B cell (primary cell): ENCODE measurements at regions not wholly inside any gene's neighbourhood (a gene's known extent, or its start where the extent isn't known, plus 50 kb on each side); places are given as distances from the start of the nearest gene placed in this dataset.

Experiments
- ATAC-seq: fragments of 200-7000 bp; cut with Tn5 transposase; one replicate; pipeline ENCODE4 v1.10.0; 2021; ENCODE audit warnings: low read depth, mild to moderate bottlenecking, moderate number of reproducible peaks, moderate library complexity
- CTCF ChIA-PET: fragments of 350-600 bp; sonication (Branson Sonifier 250); formaldehyde crosslinking; loops from one replicate; lab custom pipeline; 2021; ENCODE audit warnings: antibody characterized with exemption, inconsistent platforms; lab: Charles Lee
- POLR2A ChIA-PET: fragments of 350-600 bp; sonication (Branson Sonifier 250); formaldehyde crosslinking; loops from one replicate; lab custom pipeline; 2021; ENCODE audit warnings: antibody characterized with exemption; lab: Charles Lee
- DNase-seq: peaks from one replicate; pipeline ENCODE4 v3.0.0; 2013
- H2AFZ ChIP-seq: 2 replicates; pipeline ENCODE4 v1.6.1; 2012; ENCODE audit warnings: mild to moderate bottlenecking, low read depth, low read length; ENCODE audit not compliant: insufficient read depth, poor library complexity, severe bottlenecking
- H3K27ac ChIP-seq, 2 donors: 1 replicate in 1 of 2; 2 replicates in 1 of 2; pipeline ENCODE4 v1.5.1; 2012 to 2013; ENCODE audit warnings: low read length in 2 of 2, mild to moderate bottlenecking in 2 of 2, moderate library complexity in 1 of 2
- H3K27me3 ChIP-seq, 4 experiments: fragments of 200-600 bp in 1 of 4; sonication (generic) in 1 of 4; replicated peaks in 1 of 4; 1 replicate in 2 of 4; 2 replicates in 2 of 4; pipeline versions ENCODE4 v1.6.1 to v1.7.0; 2013 to 2016; ENCODE audit warnings: low read length in 3 of 4, mild to moderate bottlenecking in 2 of 4, mixed read lengths in 1 of 4, moderate library complexity in 1 of 4; ENCODE audit not compliant: insufficient read depth in 4 of 4, control insufficient read depth in 3 of 4; ENCODE audit errors: control extremely low read depth in 1 of 4
- H3K36me3 ChIP-seq, 2 experiments: replicated peaks in 1 of 2; 1 replicate in 1 of 2; 2 replicates in 1 of 2; pipeline versions ENCODE4 v1.6.1 to v1.7.1; 2013; ENCODE audit warnings: low read length in 1 of 2; ENCODE audit not compliant: insufficient read depth in 2 of 2, control insufficient read depth in 1 of 2; ENCODE audit errors: control extremely low read depth in 1 of 2, extremely low read depth in 1 of 2
- H3K4me1 ChIP-seq, 2 donors: fragments of 200-600 bp in 1 of 2; sonication (generic) in 1 of 2; 1 replicate in 1 of 2; 2 replicates in 1 of 2; pipeline versions ENCODE4 v1.5.1 to v1.6.1; 2013 to 2017; ENCODE audit warnings: low read length in 2 of 2; ENCODE audit not compliant: control insufficient read depth in 2 of 2, insufficient read depth in 2 of 2
- H3K4me2 ChIP-seq: replicated peaks from 2 replicates; pipeline ENCODE3; 2012; ENCODE audit warnings: mild to moderate bottlenecking, low read depth, low read length; ENCODE audit not compliant: poor library complexity, severe bottlenecking
- H3K4me3 ChIP-seq, 5 experiments: fragments of 200-600 bp in 1 of 5; sonication (generic) in 1 of 5; 1 replicate in 3 of 5; 2 replicates in 2 of 5; pipeline versions ENCODE4 v1.5.1 to v1.7.0; 2011 to 2016; ENCODE audit warnings: low read length in 4 of 5, mild to moderate bottlenecking in 4 of 5, low read depth in 2 of 5, control low read depth in 1 of 5, moderate library complexity in 1 of 5; ENCODE audit not compliant: insufficient read depth in 1 of 5; ENCODE audit errors: control extremely low read depth in 1 of 5, extremely low read depth in 1 of 5
- H3K79me2 ChIP-seq: fragments of 200-600 bp; sonication (generic); one replicate; pipeline ENCODE4 v1.6.0; 2016; ENCODE audit warnings: low read length; ENCODE audit not compliant: control insufficient read depth, insufficient read depth
- H3K9ac ChIP-seq: fragments of 200-600 bp; sonication (generic); 2 replicates; pipeline ENCODE4 v1.6.1; 2017; ENCODE audit warnings: mild to moderate bottlenecking, low read length, moderate library complexity
- H3K9me3 ChIP-seq, 3 donors: one replicate each; pipeline versions ENCODE4 v1.6.1 to v1.7.1; 2013; ENCODE audit warnings: low read length in 2 of 3; ENCODE audit not compliant: control insufficient read depth in 2 of 3, insufficient read depth in 1 of 3; ENCODE audit errors: control extremely low read depth in 1 of 3
- H4K20me1 ChIP-seq: 2 replicates; pipeline ENCODE4 v1.6.0; 2012; ENCODE audit warnings: mild to moderate bottlenecking, low read length; ENCODE audit not compliant: insufficient read depth, control insufficient read depth, poor library complexity, severe bottlenecking
- H3K27ac Mint-ChIP-seq: one replicate; pipeline ENCODE4 v1.8.0; 2021; ENCODE audit warnings: mixed read lengths
- H3K27me3 Mint-ChIP-seq: one replicate; pipeline ENCODE4 v1.8.0; 2021; ENCODE audit warnings: mixed read lengths
- H3K4me1 Mint-ChIP-seq: one replicate; pipeline ENCODE4 v1.8.0; 2021; ENCODE audit warnings: mixed read lengths
- H3K4me3 Mint-ChIP-seq: one replicate; pipeline ENCODE4 v1.8.0; 2021; ENCODE audit warnings: mixed read lengths
- H3K9me3 Mint-ChIP-seq: one replicate; pipeline ENCODE4 v1.8.0; 2022; ENCODE audit warnings: mixed read lengths; ENCODE audit not compliant: insufficient read depth
- EZH2 ChIP-seq: IDR thresholded peaks from 2 replicates; pipeline ENCODE4 v1.6.1; 2012; ENCODE audit warnings: borderline replicate concordance, low read depth, mild to moderate bottlenecking, moderate library complexity, low read length; ENCODE audit not compliant: insufficient read depth, poor library complexity, severe bottlenecking
- WGBS: methylation state at CpG from one replicate; pipeline ENCODE4 v1.1.5; 2013; ENCODE audit warnings: missing lambda C conversion rate; ENCODE audit not compliant: insufficient coverage; 5-methylcytosine and 5-hydroxymethylcytosine counted together
- intact Hi-C: fragments of 100-400 bp; cut with micrococcal nuclease; formaldehyde crosslinking; loops from one replicate; pipeline ENCODE4 v1.10.0; 2022
- TF ChIP-seq, protein P1 (sequence below): fragments of 200-600 bp; IDR thresholded peaks from one replicate; pipeline ENCODE4 v1.8.0; 2022; ENCODE audit warnings: antibody characterized with exemption, mild to moderate bottlenecking

GRCh38 chr13:92994056-92994455, 232.6 kb upstream of the GPC6 start:
- Mint-ChIP-seq H3K4me3 (no peak overlapping the region), H3K4me1 (no peaks in the 10 kb centered on the region), H3K9me3 (peaks cover 7% of the 10 kb centered on the region), H3K27me3 (no peaks in the 10 kb centered on the region), H3K27ac (no peak overlapping the region)
- ChIA-PET POLR2A (no interaction called here), CTCF (no interaction called here)
- no peak for TF ChIP-seq EZH2
- TF ChIP-seq, protein P1, sequence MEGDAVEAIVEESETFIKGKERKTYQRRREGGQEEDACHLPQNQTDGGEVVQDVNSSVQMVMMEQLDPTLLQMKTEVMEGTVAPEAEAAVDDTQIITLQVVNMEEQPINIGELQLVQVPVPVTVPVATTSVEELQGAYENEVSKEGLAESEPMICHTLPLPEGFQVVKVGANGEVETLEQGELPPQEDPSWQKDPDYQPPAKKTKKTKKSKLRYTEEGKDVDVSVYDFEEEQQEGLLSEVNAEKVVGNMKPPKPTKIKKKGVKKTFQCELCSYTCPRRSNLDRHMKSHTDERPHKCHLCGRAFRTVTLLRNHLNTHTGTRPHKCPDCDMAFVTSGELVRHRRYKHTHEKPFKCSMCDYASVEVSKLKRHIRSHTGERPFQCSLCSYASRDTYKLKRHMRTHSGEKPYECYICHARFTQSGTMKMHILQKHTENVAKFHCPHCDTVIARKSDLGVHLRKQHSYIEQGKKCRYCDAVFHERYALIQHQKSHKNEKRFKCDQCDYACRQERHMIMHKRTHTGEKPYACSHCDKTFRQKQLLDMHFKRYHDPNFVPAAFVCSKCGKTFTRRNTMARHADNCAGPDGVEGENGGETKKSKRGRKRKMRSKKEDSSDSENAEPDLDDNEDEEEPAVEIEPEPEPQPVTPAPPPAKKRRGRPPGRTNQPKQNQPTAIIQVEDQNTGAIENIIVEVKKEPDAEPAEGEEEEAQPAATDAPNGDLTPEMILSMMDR: no peak
- no peak overlapping the region for H3K27ac ChIP-seq
- no peak overlapping the region for H2AFZ ChIP-seq
- intact Hi-C loops: no loop called here
- DNase-seq: no peak
- H3K4me3 ChIP-seq: no peak overlapping the region
- no peak for ATAC-seq
- H3K79me2 ChIP-seq: no peaks in the 10 kb centered on the region
- no peaks in the 10 kb centered on the region for H3K4me1 ChIP-seq
- no peaks in the 10 kb centered on the region for H3K36me3 ChIP-seq
- no peaks in the 10 kb centered on the region for H3K27me3 ChIP-seq
- H4K20me1 ChIP-seq: no peaks in the 10 kb centered on the region
- WGBS: 85% methylated on average over 3 of the region's 3 CpGs
- no peak overlapping the region for H3K4me2 ChIP-seq
- no peak overlapping the region for H3K9ac ChIP-seq
- H3K9me3 ChIP-seq: peaks cover 0 to 4% (median 0%) of the 10 kb centered on the region in 3 donors

DNA sequence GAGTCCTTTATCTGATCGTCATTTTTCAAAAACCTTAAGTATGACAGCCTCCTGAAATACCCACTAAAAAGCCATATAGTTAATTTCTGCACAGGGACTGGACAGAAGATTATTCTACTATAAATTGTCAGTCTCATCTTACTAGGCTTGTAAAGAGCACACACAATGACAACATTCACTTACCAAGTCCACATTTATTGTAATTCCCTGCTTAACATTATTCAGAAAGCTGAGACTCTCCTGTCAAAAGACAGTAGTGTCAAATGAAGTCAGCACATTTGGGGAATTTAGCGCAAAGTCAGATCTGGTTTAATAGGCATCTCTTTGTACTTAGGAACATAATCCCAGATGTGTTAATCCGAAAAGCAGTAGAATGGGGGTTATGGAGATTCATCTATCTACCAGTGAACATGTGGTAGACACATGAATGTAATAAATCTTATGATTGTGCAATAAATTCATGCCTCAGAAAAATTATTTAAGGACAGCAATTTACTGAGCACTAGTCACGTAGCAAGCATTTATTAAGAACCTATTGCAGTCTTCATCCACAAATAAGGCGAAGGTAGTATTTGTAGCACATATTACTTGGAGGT, 224.6 kb upstream of the GPC6 start:
- WGBS: 100% methylated on average over 1 of the region's 5 CpGs
- Histone ChIP-seq H3K79me2 (no peaks in the 10 kb centered on the region), H3K4me1 (no peaks in the 10 kb centered on the region), H3K4me2 (no peak overlapping the region), H3K27ac (no peak overlapping the region), H3K9ac (no peak overlapping the region), H4K20me1 (no peaks in the 10 kb centered on the region), H2AFZ (no peak overlapping the region), H3K27me3 (no peaks in the 10 kb centered on the region), H3K36me3 (no peaks in the 10 kb centered on the region), H3K9me3 (peaks cover 0 to 5% (median 1%) of the 10 kb centered on the region in 3 donors), H3K4me3 (no peak overlapping the region)
- intact Hi-C loops: no loop called here
- no peak for TF ChIP-seq EZH2
- TF ChIP-seq, protein P1: no peak
- Mint-ChIP-seq H3K4me3 (no peak overlapping the region), H3K27me3 (no peaks in the 10 kb centered on the region), H3K9me3 (peaks cover 18% of the 10 kb centered on the region), H3K27ac (no peak overlapping the region), H3K4me1 (no peaks in the 10 kb centered on the region)
- ATAC-seq (no peak), DNase-seq (no peak)
- POLR2A ChIA-PET: no interaction called here
- CTCF ChIA-PET: no interaction called here
